GM13977 (cell line): ENCODE measurements at regions not wholly inside any gene's neighbourhood (a gene's known extent, or its start where the extent isn't known, plus 50 kb on each side); places are given as distances from the start of the nearest gene placed in this dataset.
A peak's percentile ranks its signal among the peaks of the same experiment; 100 is the strongest.

Experiments
- DNase-seq: peaks from one replicate; pipeline ENCODE4 v3.0.0; 2012; ENCODE audit warnings: low spot score
- CTCF ChIP-seq: IDR thresholded peaks from 2 replicates; pipeline ENCODE4 v1.5.1; 2012; ENCODE audit warnings: mild to moderate bottlenecking, control low read depth; ENCODE audit not compliant: insufficient read depth; ENCODE audit errors: extremely low read depth, missing control alignments
- in situ Hi-C: fragments of 300-500 bp; cut with MboI; formaldehyde crosslinking; loops from one replicate; pipeline ENCODE4 v1.12.0; 2022; ENCODE audit warnings: low sequenced_read_pairs, low pct_unique_long_range_greater_than_20kb, mixed read lengths, inconsistent platforms; ENCODE audit not compliant: unreplicated experiment

DNA sequence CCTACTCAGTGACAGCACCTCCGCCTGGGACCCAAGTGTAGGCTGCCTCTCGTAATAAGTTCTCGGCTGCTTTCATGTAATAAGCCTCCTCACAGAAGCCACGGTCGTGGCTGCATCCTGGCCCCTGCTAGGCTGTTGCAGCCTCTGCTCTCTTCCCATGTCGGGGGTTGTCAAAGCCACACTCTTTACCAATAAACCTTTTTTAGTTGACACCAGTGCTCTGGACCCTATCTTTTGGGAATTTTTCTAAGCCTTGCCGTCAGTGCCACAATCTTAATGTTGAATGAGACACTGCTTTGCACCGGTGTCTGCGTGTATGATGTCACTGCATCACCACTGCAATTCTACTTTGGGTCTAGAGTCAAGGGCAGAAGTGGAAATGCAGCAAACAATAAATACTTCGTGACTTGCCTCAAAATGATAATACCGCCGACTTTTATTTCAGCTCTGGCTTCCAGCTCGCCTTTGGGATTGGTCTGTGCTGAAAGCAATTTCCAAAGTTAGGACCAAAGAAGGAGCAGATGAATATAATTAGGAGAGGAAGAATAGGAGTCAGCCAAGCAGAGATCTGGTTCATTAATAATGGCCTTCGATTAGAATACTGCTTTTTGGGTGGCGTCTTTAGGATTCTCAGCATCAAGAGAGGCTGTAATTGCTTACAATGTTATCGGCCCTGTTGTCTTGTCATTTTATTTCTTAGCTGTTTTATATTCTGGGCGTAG, 57.6 kb upstream of the CCN6 start:
- DNase-seq, result no peak
- in situ Hi-C loops, result loop anchor here (10.0 kb wide), 1 partner anchor 292 kb away; no protein-coding TSS in a partner anchor
- no peak for TF ChIP-seq CTCF

DNA sequence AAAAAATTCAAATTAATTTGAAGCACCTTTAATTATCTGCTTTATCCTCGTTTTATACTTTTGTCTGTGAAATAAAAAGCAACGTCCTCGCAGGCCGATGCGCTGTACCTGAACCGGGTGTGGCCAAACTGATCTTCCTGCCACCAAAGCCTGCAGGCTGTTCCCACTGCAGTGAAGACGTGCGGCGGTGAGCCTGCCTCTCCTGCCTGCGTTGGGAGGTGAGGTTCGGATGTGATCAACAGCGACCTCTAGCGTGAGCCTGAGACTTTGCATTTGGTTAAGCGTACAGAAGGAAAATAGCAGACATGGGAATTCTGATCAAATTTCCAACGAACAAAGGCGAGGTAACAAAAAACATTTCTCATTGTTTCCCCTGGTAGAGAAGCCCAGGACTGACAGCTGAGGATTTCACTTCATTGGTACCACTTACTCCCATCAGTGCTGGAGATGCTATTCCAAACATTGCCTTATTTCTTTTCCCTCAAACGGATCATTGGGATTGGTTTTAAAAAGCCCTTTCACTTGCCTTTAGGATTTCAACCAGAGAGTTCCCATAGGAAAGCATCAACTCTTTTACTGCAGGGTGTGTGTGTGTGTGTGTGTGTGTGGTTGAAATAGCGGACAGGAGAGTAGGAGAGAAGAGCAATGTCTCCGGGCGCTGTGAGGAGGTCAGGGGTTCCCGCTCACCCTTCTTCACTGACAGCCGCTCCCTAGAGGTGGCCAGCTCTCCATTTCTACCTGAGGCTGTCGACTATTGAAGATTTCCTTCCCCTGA, 56.6 kb upstream of the CCN6 start:
- in situ Hi-C loops, result loop anchor here (10.0 kb wide), 1 partner anchor 292 kb away; no protein-coding TSS in a partner anchor
- TF ChIP-seq CTCF, result peak; percentile 94
- DNase-seq, result peak; percentile 57

GRCh38 chr6:111997853-111998208, 56.1 kb upstream of the CCN6 start:
- in situ Hi-C loops, result loop anchor here (10.0 kb wide), 1 partner anchor 293 kb away; no protein-coding TSS in a partner anchor

DNA sequence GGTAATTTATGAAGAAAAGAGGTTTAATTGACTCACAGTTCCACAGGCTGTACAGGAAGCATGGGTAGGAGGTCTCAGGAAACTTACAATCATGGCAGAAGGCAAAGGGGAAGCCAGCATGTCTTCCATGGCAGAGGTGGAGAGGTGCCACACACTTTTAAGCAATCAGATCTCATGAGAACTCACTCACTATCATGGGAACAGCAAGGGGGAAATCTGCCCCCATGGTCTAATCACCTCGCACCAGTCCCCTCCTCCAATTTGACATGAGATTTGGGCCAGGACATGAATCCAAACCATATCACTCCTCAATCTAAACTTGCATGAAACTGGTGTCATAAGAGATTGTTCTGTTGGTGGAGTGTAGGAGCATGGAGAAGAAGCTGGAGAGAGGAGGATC, 51.6 kb upstream of the CCN6 start:
- no peak for TF ChIP-seq CTCF
- in situ Hi-C loops, result no loop called here
- no peak for DNase-seq

More at GRCh38 chr6:111997853-111998208, 56.1 kb upstream of the CCN6 start:
- DNase-seq, result no peak
- no peak for TF ChIP-seq CTCF
